K562 (cell line): ENCODE measurements at regions not wholly inside any gene's neighbourhood (a gene's known extent, or its start where the extent isn't known, plus 50 kb on each side); places are given as distances from the start of the nearest gene placed in this dataset.

Experiments used
- ATAC-seq: fragments of 200-7000 bp; cut with Tn5 transposase; 3 replicates; pipeline ENCODE4 v1.9.1; 2020; ENCODE audit warnings: moderate library complexity
- BruUV-seq: library from RNA; stranded (reverse); fragments of 400-500 nt; replicated peaks from 2 replicates; lab custom pipeline; 2021; lab: Mats Ljungman, UMichigan
- CTCF ChIA-PET: fragments of 300-600 bp; formaldehyde crosslinking; extraction: SDS; loops from one replicate; lab custom pipeline; 2021; ENCODE audit warnings: low intra/inter-chr PET ratio; lab: Yijun Ruan, JAX
- POLR2A ChIA-PET: fragments of 300-600, 350-650 bp; sonication (Branson Sonifier 250); formaldehyde crosslinking; extraction: SDS; loops from one replicate; lab custom pipeline; 2021; ENCODE audit warnings: antibody characterized with exemption, inconsistent platforms; lab: Yijun Ruan, JAX
- DNase-seq, 4 experiments: peaks; one replicate each; pipeline versions ENCODE4 v3.0.0 to v3.0.0-alpha.2; 2011 to 2018; ENCODE audit warnings: low spot score in 3 of 4, mixed read lengths in 3 of 4; ENCODE audit errors: extremely low read depth in 1 of 4
- FAIRE-seq: peaks from 2 replicates; lab custom pipeline; 2011; peaks lifted over from hg19 to GRCh38; lab: Jason Lieb, UNC
- H2AFZ ChIP-seq: 2 replicates; pipeline ENCODE4 v1.6.0; 2011; ENCODE audit warnings: low read depth, low read length, control low read depth, inconsistent platforms
- H3K27ac ChIP-seq: fragments of 200-600 bp; 3 replicates; pipeline ENCODE4 v1.8.0; 2011; ENCODE audit warnings: low read depth, mild to moderate bottlenecking, control low read depth, inconsistent platforms, low read length, moderate library complexity, mixed read lengths; ENCODE audit errors: extremely low read depth
- H3K27me3 ChIP-seq, 2 experiments: fragments of 300-600 bp in 1 of 2; 2 replicates in 1 of 2; 3 replicates in 1 of 2; pipeline versions ENCODE4 v1.6.0 to v1.8.0; 2011; ENCODE audit warnings: inconsistent platforms in 2 of 2, low read length in 2 of 2, mild to moderate bottlenecking in 1 of 2, mixed read lengths in 1 of 2, moderate library complexity in 1 of 2; ENCODE audit not compliant: control insufficient read depth in 2 of 2, insufficient read depth in 2 of 2
- H3K36me3 ChIP-seq: fragments of 300-600 bp; 3 replicates; pipeline ENCODE4 v1.8.0; 2011; ENCODE audit warnings: mild to moderate bottlenecking, low read length, inconsistent platforms; ENCODE audit not compliant: control insufficient read depth, insufficient read depth
- H3K4me1 ChIP-seq, 2 experiments: fragments of 200-600 bp in 1 of 2; replicated peaks in 1 of 2; 2 replicates in 1 of 2; 3 replicates in 1 of 2; pipeline versions ENCODE4 v1.5.1 to v1.8.0; 2011; ENCODE audit warnings: inconsistent platforms in 2 of 2, low read length in 2 of 2, mild to moderate bottlenecking in 1 of 2, mixed read lengths in 1 of 2, moderate library complexity in 1 of 2; ENCODE audit not compliant: control insufficient read depth in 2 of 2, insufficient read depth in 2 of 2
- H3K4me2 ChIP-seq: 2 replicates; pipeline ENCODE4 v1.6.1; 2011; ENCODE audit warnings: low read length, control low read depth, inconsistent platforms, mixed read lengths; ENCODE audit not compliant: insufficient read depth
- H3K4me3 ChIP-seq: fragments of 200-600 bp; sonication (generic), shearing (Covaris generic); 2 replicates; pipeline ENCODE4 v1.5.1; 2016; ENCODE audit warnings: control low read depth, inconsistent platforms
- H3K79me2 ChIP-seq: fragments of 200-600 bp; 3 replicates; pipeline ENCODE4 v1.8.0; 2011; ENCODE audit warnings: low read length, inconsistent platforms; ENCODE audit not compliant: control insufficient read depth, insufficient read depth
- H3K9ac ChIP-seq, 2 experiments: 2 replicates each; pipeline versions ENCODE4 v1.6.0 to v1.6.1; 2011; ENCODE audit warnings: low read depth in 2 of 2, low read length in 2 of 2, control low read depth in 1 of 2, inconsistent platforms in 1 of 2, mild to moderate bottlenecking in 1 of 2, mixed read lengths in 1 of 2; ENCODE audit not compliant: insufficient read depth in 1 of 2
- H3K9me1 ChIP-seq: one replicate; pipeline ENCODE4 v1.6.0; 2011; ENCODE audit warnings: inconsistent platforms, mild to moderate bottlenecking, low read length, moderate library complexity; ENCODE audit not compliant: control insufficient read depth, insufficient read depth
- H3K9me3 ChIP-seq: replicated peaks from 2 replicates; pipeline ENCODE4 v1.5.1; 2011; ENCODE audit warnings: low read depth, low read length, inconsistent platforms; ENCODE audit not compliant: control insufficient read depth, insufficient read depth
- H4K20me1 ChIP-seq: replicated peaks from 2 replicates; pipeline ENCODE4 v1.6.1; 2011; ENCODE audit warnings: low read length, inconsistent platforms, mixed read lengths; ENCODE audit not compliant: control insufficient read depth, insufficient read depth
- TOE1 ChIP-seq, 2 experiments: fragments of 450-650 bp in 1 of 2; sonication (generic) in 1 of 2; formaldehyde crosslinking in 1 of 2; IDR thresholded peaks; 2 replicates each; pipeline versions ENCODE4 v1.7.1 to v1.8.0; 2016 to 2022; ENCODE audit warnings: borderline replicate concordance in 2 of 2, mild to moderate bottlenecking in 2 of 2, antibody characterized with exemption in 1 of 2, inconsistent platforms in 1 of 2, low read depth in 1 of 2, missing genetic modification reagents in 1 of 2, moderate library complexity in 1 of 2
- ZBTB33 ChIP-seq: sonication (generic); formaldehyde crosslinking; IDR thresholded peaks from 2 replicates; pipeline ENCODE4 v1.8.1; 2023; ENCODE audit warnings: mild to moderate bottlenecking, missing genetic modification reagents
- WGBS: fragments of 100-300 bp; shearing (Covaris generic); methylation state at CpG from one replicate; pipeline ENCODE4 v1.1.6; 2016; ENCODE audit warnings: low coverage, mixed read lengths; ENCODE audit not compliant: insufficient coverage; ENCODE audit errors: missing lambda C conversion rate; 5-methylcytosine and 5-hydroxymethylcytosine counted together
- in situ Hi-C: fragments of 300-500 bp; cut with MboI; formaldehyde crosslinking; loops from 4 replicates; pipeline ENCODE4 v1.15.0; 2018; ENCODE audit warnings: inconsistent platforms, mixed read lengths
- intact Hi-C: fragments of 100-400 bp; cut with micrococcal nuclease; formaldehyde crosslinking; loops from 2 replicates; pipeline ENCODE4 v1.14.2; 2022

- TF ChIP-seq ZBTB33 (CRISPR knock-in tag) (0 out of 2 replicates have a peak, but pooled peaks have one; percentile 30), TOE1 (IDR thresholded peaks at IDR 0.05; ENCODE audit: borderline replicate concordance) (no peak), TOE1 (CRISPR knock-in tag; IDR thresholded peaks at IDR 0.05; ENCODE audit: borderline replicate concordance, low read depth) (no peak)
- no peak overlapping the region for H3K4me2 ChIP-seq
- no peak overlapping the region for H3K4me3 ChIP-seq
- peaks cover 15% of the 10 kb centered on the region for H3K9me3 ChIP-seq
- no peak overlapping the region for H2AFZ ChIP-seq
- no peaks in the 10 kb centered on the region for H4K20me1 ChIP-seq
- H3K79me2 ChIP-seq, result no peaks in the 10 kb centered on the region
- in situ Hi-C loops (no loop called here), intact Hi-C loops (no loop called here)
- ChIA-PET POLR2A (no interaction called here), CTCF (no interaction called here)
- H3K27ac ChIP-seq, result no peak overlapping the region
- H3K4me1 ChIP-seq, result no peaks in the 10 kb centered on the region
- no peaks in the 10 kb centered on the region for H3K36me3 ChIP-seq
- BruUV-seq, result no TSS peak
- DNase-seq, result no peak
- ATAC-seq, result no peak
- H3K27me3 ChIP-seq, result peaks cover 0 to 12% of the 10 kb centered on the region in 2 experiments; a peak in 2 of 5 replicates
- no peaks in the 10 kb centered on the region for H3K9me1 ChIP-seq
- WGBS, result 17% methylated on average over 11 of the region's 11 CpGs
- FAIRE-seq, result peak; percentile 52
- no peak overlapping the region for H3K9ac ChIP-seq
These were observed 137.3 kb upstream of the CHST15 start for GRCh38 chr10:124230635-124231167.
